ENCODE measurements at regions not wholly inside any gene's neighbourhood (a gene's known extent, or its start where the extent isn't known, plus 50 kb on each side); places are given as distances from the start of the nearest gene placed in this dataset.
"Not testable (repeated sequence)": the region's sequence is repeated elsewhere in the genome, so short reads cannot be mapped to it uniquely, and the experiment has no call there.

DNA sequence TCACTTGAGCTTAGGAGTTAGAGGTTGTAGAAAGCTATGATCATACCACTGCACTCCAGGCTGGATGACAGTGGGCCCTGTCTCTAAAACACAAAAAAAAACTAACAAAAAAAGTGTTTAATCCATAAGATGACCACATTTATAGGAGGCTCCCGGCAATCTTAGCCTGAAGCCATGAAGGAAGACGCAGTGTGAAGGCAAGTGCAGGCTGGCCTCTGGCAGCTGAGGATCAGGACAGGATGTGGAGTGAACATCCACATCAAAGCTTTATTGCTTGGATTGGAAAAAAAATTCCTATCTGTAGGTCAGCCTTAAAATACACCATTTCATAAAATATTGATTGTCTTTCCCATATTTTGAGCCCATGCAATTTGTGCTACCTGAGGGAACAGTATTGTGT lies 115.9 kb upstream of the SIMC1 start:
- TF ChIP-seq CTCF (IDR thresholded peaks at IDR 0.05); POLR2AphosphoS5 (IDR thresholded peaks at IDR 0.05; ENCODE audit: low read depth, low read length): not testable (repeated sequence)

Data from Panc1 (cell line).